Hematopoietic multipotent progenitor cell treated with erythropoietin and hydrocortisone succinate and interleukin-3 and kit ligand, for 15 days (in vitro differentiated cells): ENCODE measurements at regions not wholly inside any gene's neighbourhood (a gene's known extent, or its start where the extent isn't known, plus 50 kb on each side); places are given as distances from the start of the nearest gene placed in this dataset.
A peak's percentile ranks its signal among the peaks of the same experiment; 100 is the strongest.
"Not testable (repeated sequence)": the region's sequence is repeated elsewhere in the genome, so short reads cannot be mapped to it uniquely, and the experiment has no call there.

ENCODE experiments used
- DNase-seq: peaks from one replicate; pipeline ENCODE4 v3.0.0-alpha.2; 2015; ENCODE audit warnings: low spot score

DNA sequence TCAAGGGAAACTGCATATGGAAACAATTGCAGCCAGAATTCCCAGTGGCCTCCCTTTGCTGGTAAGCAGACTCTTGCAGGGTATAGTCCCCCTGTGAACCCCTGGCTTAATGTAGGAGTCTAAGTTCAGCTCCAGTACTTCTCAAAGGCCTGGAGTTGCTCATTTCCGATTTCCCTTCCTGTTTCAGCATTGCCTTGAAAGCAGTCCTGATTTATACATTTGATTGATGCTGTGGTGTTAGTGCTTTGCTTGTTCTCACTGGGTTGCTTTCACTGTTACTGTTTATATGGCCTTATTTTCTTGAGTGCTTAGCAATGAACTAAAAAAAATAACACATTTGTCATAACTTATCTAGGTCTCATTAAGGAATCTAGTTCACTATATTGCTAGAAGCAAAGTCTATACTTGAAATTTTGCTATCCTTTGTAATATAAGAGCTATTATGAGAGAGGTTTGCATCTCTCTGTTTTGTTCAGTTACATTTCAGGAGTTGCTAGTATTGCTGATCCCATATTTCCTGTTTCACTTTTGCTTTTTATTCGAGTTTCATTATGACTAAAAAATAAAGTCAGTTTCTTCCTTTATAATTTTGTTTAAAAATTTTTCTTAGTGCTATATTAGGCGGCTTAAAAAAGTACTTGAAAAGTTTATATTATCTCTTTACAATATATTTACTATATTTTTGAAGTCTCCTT, 122.4 kb upstream of the NMUR2 start:
- no peak for DNase-seq

DNA sequence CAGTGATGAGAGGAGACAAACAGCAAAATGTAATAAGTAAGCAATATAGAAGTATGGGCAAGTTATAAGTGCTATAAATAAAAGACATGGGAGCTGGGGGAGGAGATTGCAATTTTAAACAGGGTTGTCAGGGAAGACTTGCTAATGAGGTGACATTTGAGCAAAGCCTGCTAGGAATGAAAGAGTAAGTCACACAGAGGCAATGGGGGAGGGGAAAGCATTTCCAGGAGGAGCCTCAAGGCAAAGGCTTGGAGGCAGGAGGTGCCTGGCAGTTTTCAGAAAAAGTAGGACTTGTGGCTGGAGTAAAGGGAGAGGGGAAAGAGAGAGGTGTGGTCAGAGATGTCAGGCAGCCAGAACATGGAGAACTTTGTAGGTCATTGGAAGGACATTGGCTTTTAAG, 124.4 kb upstream of the NMUR2 start:
- DNase-seq: no peak

DNA sequence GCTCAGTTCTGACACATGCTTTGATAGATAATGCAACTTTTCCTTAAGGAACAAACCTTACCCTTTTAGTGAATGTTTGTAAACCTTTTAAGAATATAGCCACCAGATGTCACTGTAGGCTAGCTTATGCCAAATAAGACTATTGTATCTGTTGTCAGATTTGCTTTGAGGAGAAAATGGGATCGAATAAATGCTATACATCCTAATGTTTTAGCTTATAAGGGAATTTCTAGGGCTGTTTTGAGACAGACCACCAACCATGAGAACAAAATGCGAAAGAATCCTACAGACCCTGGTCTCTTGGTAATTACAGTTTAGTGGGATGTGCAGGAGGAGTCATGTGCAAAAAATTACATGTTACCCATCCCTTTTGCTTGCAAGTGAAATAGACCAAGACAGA, 127.6 kb upstream of the NMUR2 start:
- peak; percentile 3 for DNase-seq

DNA sequence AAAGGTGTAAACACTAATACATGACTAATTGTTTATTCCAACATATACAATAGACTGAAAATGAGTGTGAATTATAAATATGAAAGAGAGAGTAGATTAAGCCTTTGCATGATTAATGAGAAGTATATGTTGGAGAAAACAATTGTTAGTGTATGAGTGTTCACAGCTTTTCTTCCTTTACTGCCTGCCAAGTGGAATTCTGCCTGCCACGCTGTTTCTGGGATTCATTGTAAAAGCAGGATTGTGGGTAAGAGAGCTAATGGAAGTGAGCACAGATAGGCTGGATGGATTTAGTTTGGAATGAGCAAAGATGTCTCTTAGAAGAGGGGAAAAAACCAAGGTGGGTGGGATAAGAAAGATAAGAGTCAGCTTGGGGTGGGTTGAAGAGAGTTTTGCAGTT, 129.6 kb upstream of the NMUR2 start:
- no peak for DNase-seq

DNA sequence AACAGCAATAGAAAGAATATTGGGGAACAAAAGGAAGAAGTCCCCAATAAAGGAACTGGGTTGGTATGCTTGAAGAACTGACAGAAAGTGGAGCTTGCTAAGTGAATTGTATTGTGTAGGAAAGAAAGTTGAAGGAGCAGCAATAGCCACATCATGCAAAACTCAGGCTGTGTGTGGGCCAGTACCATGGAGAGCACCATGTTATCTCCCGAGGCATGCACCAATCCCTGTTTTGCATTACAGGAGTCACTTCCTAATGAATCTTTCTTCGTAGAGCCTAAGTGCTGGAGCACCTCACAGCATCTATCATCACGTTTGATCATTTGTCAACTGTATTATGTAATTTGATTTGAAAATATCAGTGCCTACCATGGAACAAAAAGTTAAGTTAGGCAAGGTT, 137.7 kb upstream of the NMUR2 start:
- no peak for DNase-seq

DNA sequence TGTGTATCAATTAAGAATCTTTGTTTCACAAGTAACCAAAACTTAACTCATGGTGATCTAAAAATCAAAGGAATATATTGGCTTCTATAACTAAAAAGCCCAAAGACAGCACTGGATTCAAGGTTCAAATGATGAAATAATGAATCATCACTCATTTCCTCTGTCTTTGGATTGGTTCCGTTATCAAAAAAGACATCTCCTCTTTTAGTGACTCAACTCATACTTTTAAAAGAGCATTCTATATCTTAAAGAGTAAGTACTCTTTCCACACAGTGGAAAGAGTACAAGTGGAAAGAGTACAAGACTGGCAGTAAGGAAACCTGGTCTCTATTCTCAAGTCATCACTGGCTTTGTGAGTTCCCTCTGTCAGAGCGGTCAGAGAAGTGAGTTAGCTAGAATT, 141.4 kb upstream of the NMUR2 start:
- no peak for DNase-seq

DNA sequence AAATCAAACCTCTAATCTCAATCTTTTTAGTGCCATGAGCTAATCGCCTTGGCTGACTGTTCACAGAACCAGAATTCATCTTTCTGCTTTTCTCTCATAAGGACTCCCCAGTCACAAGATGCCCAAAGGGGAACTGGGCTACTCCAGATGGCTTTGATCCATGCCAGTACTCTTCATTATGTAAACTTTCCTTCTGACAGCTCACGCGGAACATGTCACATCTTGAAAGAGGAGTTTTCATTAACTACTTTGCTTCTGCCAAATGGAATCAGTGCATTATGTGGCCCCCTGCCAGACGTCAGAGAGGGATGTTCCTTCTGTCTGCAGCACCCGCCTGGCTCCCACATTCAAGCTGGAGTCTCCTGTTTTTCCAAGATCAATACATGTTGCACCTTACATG, 142.1 kb upstream of the NMUR2 start:
- no peak for DNase-seq

DNA sequence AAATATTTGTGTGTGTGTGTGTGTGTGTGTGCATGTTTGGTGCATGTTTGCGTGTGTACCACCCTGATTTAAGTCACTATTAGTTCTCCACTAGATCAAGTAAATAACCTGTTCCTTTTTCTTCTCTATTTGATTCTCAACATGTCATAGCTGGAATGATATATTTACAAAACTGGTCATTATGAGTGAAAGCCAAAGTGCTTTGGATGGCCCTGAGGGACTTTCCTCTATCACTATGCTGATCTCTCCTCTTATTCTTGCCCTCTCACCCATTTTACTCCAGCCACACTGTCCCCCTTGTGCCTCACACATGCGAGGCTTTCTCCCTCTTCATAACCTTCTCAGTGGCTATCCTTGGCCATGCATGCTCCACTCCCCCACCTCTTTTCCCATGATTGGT, 144.6 kb upstream of the NMUR2 start:
- no peak for DNase-seq

DNA sequence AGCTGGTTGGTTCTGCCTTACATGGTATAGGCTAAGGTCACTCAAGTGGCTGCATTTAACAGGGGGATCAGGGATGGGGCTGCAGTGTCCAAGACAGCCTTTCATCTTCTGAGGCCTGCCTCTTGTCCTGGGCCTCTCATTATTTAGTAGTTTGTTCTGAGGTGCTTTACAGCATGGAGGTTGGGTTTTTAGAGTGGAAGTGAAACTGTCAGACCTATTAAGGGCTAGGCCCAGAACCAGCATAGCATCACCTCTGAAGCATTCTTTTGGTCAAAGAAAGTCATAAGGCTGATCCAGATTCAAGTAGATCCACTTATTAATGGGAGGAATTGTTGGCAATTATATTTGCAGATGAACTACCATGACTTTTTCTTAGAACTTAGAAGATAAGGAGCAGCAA, 146.0 kb upstream of the NMUR2 start:
- no peak for DNase-seq

DNA sequence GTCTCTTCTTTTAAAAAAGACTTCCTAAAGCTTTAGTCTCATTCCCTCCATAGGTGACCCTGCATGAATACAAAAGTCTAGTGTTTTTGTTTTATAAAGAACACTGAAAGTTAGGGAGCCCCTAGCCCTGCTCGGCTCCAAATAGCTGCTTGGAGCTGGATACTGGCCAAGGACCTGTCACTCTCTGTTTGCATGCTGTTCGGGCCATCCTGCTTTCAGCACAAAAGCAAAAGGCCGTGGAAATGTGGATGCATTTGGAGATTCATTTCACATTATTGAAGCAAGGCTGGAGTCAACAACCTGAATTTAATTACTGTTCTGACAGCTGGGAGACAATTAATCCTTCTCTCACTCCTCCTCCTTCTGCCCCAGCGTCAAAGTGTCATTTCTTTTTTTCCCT, 151.7 kb upstream of the NMUR2 start:
- no peak for DNase-seq

DNA sequence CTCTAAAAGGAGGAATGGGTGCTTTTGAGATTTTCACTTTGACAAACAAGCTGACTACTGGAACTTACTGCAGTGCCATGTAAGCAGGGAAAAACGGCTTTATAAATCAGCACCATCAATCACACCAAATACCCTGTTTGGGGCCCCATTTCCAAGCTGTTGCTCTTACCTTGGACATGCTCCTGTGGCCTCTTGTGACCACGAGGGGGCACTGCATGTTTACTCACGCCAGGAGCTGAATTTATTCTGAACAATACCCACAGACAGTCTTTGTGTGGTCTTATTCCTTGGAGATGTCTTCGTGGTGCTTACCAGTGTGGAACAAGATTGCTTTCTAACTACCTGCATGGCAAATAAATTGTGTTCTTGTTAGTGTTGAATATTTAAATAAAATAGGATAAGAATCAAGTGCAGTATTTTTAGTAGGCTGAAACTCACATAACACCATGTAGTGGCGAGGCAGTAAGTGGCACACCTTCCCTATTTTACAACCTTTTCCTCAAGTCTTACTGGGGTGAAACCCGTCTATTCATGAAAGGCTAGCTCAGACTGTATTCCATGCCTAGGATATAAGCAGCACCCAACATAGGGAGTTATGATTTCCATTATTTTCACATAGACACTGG, 155.5 kb upstream of the NMUR2 start:
- DNase-seq: peak; percentile 3

DNA sequence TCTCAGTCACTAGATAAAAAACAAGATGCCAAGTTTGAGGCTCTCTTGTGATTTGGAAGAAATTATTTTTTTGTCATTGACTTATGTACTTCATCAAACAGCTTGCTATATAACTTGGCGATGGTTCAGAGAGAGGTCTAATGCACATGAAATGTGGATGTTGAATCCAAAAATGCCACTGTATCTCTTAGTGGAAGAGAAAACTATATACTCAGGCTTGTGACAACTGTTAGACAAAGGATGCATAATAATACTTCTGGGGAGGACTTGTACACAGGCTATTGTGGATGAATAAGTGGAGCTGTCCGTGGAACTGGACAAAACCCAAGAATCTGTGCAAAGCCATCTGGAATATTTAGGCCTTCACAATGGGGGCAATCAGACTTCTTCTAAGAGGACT, 162.9 kb upstream of the NMUR2 start:
- no peak for DNase-seq

DNA sequence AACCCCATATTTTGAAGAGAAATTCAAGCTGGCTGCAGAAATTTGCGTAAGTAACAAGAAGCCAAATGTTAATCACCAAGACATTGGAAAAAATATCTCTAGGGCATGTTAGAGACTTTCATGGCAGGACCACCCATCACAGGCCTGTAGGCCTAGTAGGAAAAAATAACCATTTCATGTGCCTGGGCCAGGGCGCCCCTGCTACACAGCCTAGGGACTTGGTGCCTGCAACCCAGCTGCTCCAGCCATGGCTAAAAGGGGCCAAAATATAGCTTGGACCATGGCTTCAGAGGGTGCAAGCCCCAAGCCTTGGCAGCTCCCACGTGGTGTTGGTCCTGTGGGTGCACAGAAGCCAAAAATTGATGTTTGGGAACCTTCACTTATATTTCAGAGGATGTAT, 167.7 kb upstream of the NMUR2 start:
- DNase-seq: no peak

DNA sequence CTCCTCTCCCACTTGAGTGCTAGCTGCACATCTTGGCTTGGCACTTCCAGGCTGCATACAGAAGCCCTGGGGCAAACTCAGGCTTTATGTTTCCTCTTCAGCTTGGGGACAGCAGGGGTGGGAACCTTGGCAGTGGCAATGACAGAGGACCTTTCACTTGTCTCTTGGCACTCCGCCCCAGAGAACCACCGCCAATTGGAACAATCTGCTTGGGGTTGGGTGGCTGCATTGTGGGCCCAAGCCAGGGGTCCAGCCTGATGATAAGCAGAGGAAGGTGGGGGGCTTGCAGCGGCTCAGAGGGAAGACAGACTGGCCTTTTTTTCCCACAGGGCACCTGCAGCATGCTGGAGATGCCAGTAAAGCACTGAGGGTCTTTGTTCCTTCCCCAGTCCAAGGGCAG, 179.0 kb upstream of the NMUR2 start:
- DNase-seq: no peak

DNA sequence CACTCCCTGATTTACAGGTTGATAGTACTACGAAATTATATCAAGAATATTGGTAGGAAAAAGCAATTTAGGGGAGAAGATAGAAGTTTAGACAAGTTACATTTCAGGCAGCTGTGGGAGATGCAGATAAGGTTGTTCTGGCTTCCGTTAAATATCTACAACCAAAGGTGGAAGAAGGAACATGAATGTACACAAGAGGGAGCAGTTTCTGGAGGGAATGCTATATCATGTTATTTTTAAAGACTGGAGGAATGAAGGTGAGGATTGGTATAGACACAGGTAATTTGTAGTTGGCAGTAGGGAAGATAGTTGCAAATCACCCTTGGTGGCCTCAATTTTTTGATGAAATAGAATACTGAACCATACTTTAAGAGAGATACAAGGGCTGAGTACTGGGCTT, 187.3 kb upstream of the NMUR2 start:
- DNase-seq: no peak

DNA sequence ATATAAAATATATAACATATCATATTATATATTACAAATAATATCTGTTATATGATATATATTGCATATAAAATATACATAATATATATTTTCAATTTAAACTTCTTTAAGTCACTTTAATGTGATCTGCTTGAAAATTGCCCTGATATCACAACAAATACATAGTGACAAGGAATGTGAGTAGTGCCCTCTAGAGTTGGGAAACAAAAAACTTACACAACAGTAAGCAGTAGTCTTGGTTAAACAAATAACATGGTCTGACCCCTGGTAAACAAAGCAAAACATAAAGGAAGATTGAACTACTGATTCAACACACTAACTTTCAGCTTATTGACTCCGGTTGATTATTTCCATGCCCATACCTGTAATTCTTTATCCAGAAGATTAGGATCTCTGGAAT, 188.3 kb upstream of the NMUR2 start:
- no peak for DNase-seq

DNA sequence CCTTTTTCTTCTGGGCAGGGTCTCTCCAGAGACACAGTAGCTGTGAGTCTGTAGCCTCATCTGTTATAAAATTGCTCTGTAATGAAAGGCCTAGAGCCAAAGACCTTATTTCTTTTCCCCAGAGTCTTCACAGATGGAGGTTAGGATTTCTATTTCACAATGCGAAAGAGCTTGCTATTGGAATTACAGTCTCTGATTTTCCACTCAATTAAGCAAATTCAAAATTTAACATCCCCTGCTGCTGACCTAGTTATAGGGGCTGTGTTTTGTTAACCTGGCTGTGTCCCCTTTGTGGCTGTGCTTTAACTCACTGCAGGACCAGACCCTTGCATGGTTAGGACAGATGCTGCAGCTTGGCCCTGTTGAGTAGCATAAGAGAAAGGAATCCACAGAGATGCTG, 190.3 kb upstream of the NMUR2 start:
- DNase-seq: no peak

DNA sequence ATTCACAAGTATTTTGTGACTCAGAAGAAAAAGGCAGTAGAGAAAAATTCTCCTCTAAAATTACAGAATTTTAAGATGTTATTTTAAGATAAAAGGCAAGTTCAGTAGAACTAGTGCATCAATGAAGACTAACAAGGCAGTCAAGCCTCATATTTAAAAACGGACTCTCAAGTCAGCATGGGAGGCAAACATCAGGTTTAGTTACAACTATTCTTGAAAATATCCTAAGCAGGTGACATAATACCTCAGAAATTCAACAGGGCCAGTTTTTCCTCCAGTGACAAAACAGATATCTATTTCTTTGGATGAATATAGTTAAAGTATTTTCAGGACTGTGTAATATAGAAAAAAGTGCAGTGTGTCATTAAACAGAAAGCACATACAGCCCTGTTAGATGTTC, 194.0 kb upstream of the NMUR2 start:
- DNase-seq: no peak

DNA sequence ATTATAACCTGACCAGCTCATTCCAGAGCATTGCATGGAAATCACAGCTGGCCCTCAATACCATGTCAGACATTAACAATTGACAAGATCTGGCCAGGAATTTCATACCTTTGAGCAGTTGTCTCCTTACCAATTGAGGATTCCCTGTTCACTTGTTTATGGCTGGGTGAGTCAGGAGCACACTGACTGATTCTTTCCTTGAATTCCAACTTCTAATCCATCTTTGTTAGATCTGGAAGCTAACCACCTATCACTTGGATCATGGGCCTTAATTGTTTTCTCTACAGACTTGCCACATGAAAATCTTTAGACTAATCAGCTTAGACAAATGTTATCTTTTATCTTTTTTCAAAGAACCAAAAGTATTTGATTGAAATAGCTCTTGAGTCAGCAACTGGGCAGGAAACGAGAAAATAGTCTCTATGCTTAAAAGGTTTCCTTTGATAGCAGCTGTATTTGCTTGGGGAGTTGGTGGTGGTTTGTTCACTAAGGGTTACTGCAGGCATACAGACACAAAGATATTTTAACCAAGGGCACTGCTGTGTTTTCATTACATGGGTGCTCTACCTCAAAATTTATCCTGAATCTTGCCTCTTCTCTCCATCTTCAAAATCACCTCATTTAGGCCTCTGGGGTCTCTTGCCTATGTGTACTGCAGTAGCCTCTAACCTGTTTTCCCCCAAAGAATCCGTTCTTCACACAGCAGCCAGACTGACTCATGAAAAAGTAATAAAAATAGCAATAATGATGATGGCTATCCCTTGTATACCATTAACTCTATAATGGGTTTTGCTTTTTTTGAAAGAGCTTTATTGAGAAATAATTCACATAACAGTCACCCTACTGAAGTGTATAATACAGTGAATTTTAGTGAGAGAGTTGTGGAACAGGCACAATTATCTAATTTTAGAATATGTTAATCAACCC, 197.0 kb upstream of the NMUR2 start:
- no peak for DNase-seq

DNA sequence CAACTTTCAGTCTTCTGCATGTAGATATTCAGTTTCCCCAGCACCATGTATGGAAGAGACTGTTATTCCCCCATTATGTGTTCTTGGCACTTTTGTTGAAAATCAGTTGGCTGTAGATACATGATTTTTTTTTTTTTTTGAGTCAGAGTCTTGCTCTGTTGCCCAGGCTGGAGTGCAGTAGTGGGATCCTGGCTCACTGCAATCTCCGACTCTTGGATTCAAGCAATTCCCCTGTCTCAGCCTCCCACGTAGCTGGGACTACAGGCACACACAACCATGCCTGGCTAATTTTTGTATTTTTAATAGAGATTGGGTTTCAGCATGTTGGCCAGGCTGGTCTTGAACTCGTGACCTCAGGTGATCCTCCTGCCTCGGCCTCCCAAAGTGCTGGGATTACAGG, 201.0 kb upstream of the NMUR2 start:
- DNase-seq: not testable (repeated sequence)

DNA sequence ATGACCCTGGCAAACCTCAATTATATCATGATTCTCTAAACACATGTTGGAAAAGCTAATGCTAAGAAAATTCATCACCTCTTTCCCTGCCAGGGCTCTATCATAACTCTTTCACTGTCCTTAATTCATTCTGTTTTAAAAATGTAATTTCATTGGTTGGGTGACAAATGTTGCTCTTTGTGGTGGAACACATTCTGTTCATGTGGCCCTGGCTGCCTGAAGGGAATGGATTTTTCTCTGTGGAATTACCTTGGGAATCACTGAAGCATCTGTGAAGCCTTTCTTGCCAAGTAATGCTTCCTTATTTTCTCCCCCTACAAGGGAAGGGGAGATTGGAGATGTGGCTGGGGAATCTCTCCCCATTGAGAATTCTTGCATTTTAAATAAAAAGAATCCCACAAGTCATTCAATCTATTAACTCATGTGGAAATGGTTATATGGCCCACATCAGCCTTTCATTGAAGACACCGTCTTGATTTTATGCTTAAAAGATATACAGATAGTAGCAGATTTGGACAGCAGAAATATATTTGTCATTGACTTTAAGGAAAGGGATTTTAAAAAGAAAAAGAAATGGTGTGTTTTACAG, 201.8 kb upstream of the NMUR2 start:
- no peak for DNase-seq

DNA sequence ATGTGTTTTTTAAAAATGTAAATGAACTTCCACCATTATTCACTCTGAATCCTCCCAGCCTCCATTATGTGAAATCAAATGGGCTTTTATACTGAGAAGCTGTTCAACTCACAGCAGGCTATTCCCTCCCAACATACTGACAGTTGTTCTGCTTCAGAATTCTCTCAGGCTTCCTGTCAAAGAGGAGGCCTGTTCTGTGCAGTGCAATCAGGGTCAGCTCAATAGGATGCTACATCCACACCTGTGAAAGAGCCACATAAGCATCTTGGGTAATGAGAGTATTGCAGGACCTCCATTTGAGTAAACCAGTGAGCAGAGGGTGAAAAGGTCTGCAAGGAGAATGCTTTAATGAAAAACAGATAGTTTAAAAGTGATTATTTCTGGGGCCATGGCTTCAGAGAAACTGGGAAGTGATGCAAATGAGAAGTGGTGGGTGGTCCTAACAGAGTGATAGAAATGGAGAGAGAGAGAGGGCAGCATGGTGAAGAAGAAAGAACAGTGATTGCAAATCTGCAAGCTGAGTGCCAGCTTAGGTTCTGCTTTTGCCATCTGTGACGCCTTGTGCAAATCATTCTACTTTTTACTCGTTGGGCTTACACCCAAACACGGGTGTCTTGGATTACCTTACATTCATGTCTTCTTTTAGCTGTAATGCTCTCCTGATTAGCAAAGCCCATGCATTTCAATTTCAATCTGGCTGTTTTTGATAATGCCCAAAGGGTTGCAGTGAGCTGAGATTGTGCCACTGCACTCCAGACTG, 202.5 kb upstream of the NMUR2 start:
- no peak for DNase-seq
